Hepatocyte (in vitro differentiated cells): ENCODE measurements at regions not wholly inside any gene's neighbourhood (a gene's known extent, or its start where the extent isn't known, plus 50 kb on each side); places are given as distances from the start of the nearest gene placed in this dataset.
"Not testable (repeated sequence)": the region's sequence is repeated elsewhere in the genome, so short reads cannot be mapped to it uniquely, and the experiment has no call there.

Experiments
- DNase-seq: peaks from one replicate; pipeline ENCODE4 v3.0.0-alpha.2; 2016; ENCODE audit warnings: low spot score
- H2AFZ ChIP-seq: fragments of 200-600 bp; sonication (generic); 2 replicates; pipeline ENCODE4 v1.6.0; 2016; ENCODE audit warnings: antibody characterized with exemption, mild to moderate bottlenecking
- H3K27ac ChIP-seq: fragments of 200-600 bp; sonication (generic); 2 replicates; pipeline ENCODE4 v1.5.1; 2016; ENCODE audit warnings: mild to moderate bottlenecking
- H3K27me3 ChIP-seq: fragments of 200-600 bp; sonication (generic); 2 replicates; pipeline ENCODE4 v1.6.1; 2016
- H3K36me3 ChIP-seq: fragments of 200-600 bp; sonication (generic); replicated peaks from 2 replicates; pipeline ENCODE4 v1.5.1; 2016; ENCODE audit warnings: low read depth; ENCODE audit not compliant: insufficient read depth
- H3K4me1 ChIP-seq: fragments of 200-600 bp; sonication (generic); 2 replicates; pipeline ENCODE4 v1.5.1; 2016; ENCODE audit warnings: mild to moderate bottlenecking, moderate library complexity; ENCODE audit not compliant: insufficient read depth
- H3K4me2 ChIP-seq: fragments of 200-600 bp; sonication (generic); 2 replicates; pipeline ENCODE4 v1.6.0; 2016
- H3K4me3 ChIP-seq: fragments of 200-600 bp; sonication (generic); 2 replicates; pipeline ENCODE4 v1.5.1; 2016; ENCODE audit warnings: mild to moderate bottlenecking
- H3K79me2 ChIP-seq: fragments of 200-600 bp; sonication (generic); 2 replicates; pipeline ENCODE4 v1.6.0; 2017; ENCODE audit warnings: mild to moderate bottlenecking
- H3K9me2 ChIP-seq: fragments of 200-600 bp; sonication (generic); replicated peaks from 2 replicates; pipeline ENCODE4 v1.6.0; 2017; ENCODE audit warnings: mild to moderate bottlenecking; ENCODE audit not compliant: insufficient read depth
- H3K9me3 ChIP-seq: fragments of 200-600 bp; sonication (generic); 2 replicates; pipeline ENCODE4 v1.5.1; 2016; ENCODE audit warnings: low read depth, mild to moderate bottlenecking
- H4K20me1 ChIP-seq: fragments of 200-600 bp; sonication (generic); 2 replicates; pipeline ENCODE4 v1.6.0; 2016; ENCODE audit warnings: mild to moderate bottlenecking; ENCODE audit not compliant: insufficient read depth, poor library complexity, severe bottlenecking
- CTCF ChIP-seq: fragments of 200-600 bp; sonication (generic); IDR thresholded peaks from 2 replicates; pipeline ENCODE4 v1.5.1; 2016; ENCODE audit warnings: antibody characterized with exemption, mild to moderate bottlenecking; ENCODE audit not compliant: poor library complexity
- EZH2 ChIP-seq: fragments of 200-600 bp; sonication (generic); IDR thresholded peaks from 2 replicates; pipeline ENCODE4 v1.6.1; 2016; ENCODE audit warnings: antibody characterized with exemption, mild to moderate bottlenecking, borderline replicate concordance
- EZH2phosphoT487 ChIP-seq: fragments of 200-600 bp; sonication (generic); IDR thresholded peaks from one replicate; pipeline ENCODE4 v1.6.1; 2018; ENCODE audit warnings: antibody characterized with exemption, mild to moderate bottlenecking, low read depth, moderate library complexity; ENCODE audit not compliant: unreplicated experiment, severe bottlenecking
- WGBS: methylation state at CpG from one replicate; pipeline ENCODE4 v1.1.6; 2016; ENCODE audit warnings: low lambda C conversion rate; ENCODE audit errors: missing lambda C conversion rate; 5-methylcytosine and 5-hydroxymethylcytosine counted together

DNA sequence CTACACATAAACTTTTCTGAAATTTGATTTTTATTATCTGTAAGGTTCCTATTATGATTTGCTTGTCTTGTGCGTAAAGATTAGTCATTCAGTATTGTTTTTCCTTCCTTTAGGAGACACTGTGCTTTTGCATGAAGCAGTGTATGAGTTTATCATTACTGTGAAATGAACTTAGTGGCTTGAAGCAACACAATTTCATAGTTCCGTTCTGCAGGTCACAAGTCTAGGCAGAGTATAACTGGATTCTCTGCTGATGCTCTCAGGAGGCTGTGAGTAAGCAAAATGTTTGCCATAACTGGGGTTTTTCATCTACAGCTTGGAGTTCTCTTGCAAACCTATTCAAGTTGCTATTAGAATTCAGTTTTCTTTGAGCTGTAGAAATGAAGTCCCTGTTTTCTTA lies 1136.1 kb downstream of the OTOL1 start:
- Histone ChIP-seq H3K4me2 (no peak overlapping the region), H3K4me3 (no peak overlapping the region), H3K9me3 (no peaks in the 10 kb centered on the region), H3K79me2 (no peaks in the 10 kb centered on the region), H2AFZ (no peak overlapping the region), H4K20me1 (no peaks in the 10 kb centered on the region), H3K27me3 (no peaks in the 10 kb centered on the region), H3K36me3 (no peaks in the 10 kb centered on the region), H3K27ac (no peak overlapping the region), H3K4me1 (no peaks in the 10 kb centered on the region), H3K9me2 (no peaks in the 10 kb centered on the region)
- WGBS, result 91% methylated on average over 2 of the region's 2 CpGs
- DNase-seq, result no peak
- no peak for TF ChIP-seq EZH2phosphoT487
- TF ChIP-seq CTCF, result no peak
- TF ChIP-seq EZH2, result no peak

GRCh38 chr3:162640208-162640607 lies 1143.6 kb downstream of the OTOL1 start:
- over 99% methylated on average over 13 of the region's 13 CpGs for WGBS
- H3K4me3 ChIP-seq, H3K9me3 ChIP-seq: not testable (repeated sequence)

DNA sequence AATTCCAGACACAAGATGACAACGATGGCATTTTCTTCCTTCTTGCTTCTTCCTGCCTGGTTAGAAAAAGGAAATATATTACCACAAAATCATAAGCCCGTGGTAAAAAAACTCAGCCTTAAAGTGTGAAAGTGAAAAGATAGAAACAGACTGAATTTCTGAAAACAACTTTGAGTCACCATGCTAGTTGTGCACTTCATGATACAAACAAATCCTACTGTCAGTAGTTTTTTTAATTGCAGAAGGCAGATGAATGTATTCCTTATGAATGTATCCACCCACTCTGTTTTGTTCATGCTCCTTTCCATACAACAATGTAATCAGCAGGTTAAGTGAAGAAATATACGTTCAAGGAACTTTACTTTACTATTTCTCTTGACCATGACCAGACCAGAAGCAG lies 1144.7 kb downstream of the OTOL1 start:
- 83% methylated on average over 3 of the region's 3 CpGs for WGBS
- TF ChIP-seq CTCF (no peak), EZH2phosphoT487 (no peak), EZH2 (no peak)
- H2AFZ ChIP-seq, result no peak overlapping the region
- no peaks in the 10 kb centered on the region for H3K9me2 ChIP-seq
- no peak for DNase-seq
- H3K9me3 ChIP-seq, result no peaks in the 10 kb centered on the region
- no peaks in the 10 kb centered on the region for H4K20me1 ChIP-seq
- no peak overlapping the region for H3K4me2 ChIP-seq
- no peaks in the 10 kb centered on the region for H3K36me3 ChIP-seq
- H3K4me1 ChIP-seq, result no peaks in the 10 kb centered on the region
- H3K79me2 ChIP-seq, result no peaks in the 10 kb centered on the region
- no peak overlapping the region for H3K4me3 ChIP-seq
- no peak overlapping the region for H3K27ac ChIP-seq
- H3K27me3 ChIP-seq, result no peaks in the 10 kb centered on the region

More at GRCh38 chr3:162640208-162640607, 1143.6 kb downstream of the OTOL1 start:
- H3K36me3 ChIP-seq, H3K9me2 ChIP-seq, H3K4me1 ChIP-seq, H3K4me2 ChIP-seq, H3K27me3 ChIP-seq, H4K20me1 ChIP-seq, H2AFZ ChIP-seq, H3K79me2 ChIP-seq, DNase-seq, H3K27ac ChIP-seq: not testable (repeated sequence)

DNA sequence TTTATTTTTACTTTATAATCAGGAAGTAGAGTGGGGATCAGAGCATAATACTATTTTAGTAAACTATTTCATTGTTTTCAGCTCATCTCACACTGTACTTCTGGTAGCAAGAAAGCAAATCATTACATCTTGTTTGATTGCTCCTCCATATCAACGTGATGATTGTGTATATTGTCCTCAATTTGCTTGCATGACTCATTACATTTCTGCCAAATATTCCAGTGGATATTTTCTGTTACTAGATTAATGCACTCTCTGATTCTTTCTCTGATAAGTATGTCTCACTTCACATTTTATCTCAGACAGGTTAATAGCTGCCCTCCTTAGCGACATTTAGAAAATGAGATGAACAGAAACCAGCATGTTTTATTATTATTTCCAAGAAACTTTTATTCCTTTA lies 1145.3 kb downstream of the OTOL1 start:
- H3K27me3 ChIP-seq, result no peaks in the 10 kb centered on the region
- no peak overlapping the region for H3K4me3 ChIP-seq
- H4K20me1 ChIP-seq, result no peaks in the 10 kb centered on the region
- no peaks in the 10 kb centered on the region for H3K9me3 ChIP-seq
- H3K9me2 ChIP-seq, result no peaks in the 10 kb centered on the region
- H3K79me2 ChIP-seq, result no peaks in the 10 kb centered on the region
- H3K4me1 ChIP-seq, result no peaks in the 10 kb centered on the region
- no peak overlapping the region for H3K27ac ChIP-seq
- WGBS, result 55% methylated on average over 2 of the region's 2 CpGs
- H3K36me3 ChIP-seq, result no peaks in the 10 kb centered on the region
- H3K4me2 ChIP-seq, result no peak overlapping the region
- no peak for DNase-seq
- TF ChIP-seq EZH2 (no peak), CTCF (no peak), EZH2phosphoT487 (no peak)
- no peak overlapping the region for H2AFZ ChIP-seq
